NB4 (cell line): ENCODE measurements at regions not wholly inside any gene's neighbourhood (a gene's known extent, or its start where the extent isn't known, plus 50 kb on each side); places are given as distances from the start of the nearest gene placed in this dataset.

ENCODE experiments used
- MAX ChIP-seq: IDR thresholded peaks from 2 replicates; pipeline ENCODE4 v1.6.1; 2011; ENCODE audit warnings: low read depth, low read length
- MYC ChIP-seq: IDR thresholded peaks from 2 replicates; pipeline ENCODE4 v1.6.1; 2011; ENCODE audit warnings: low read depth, low read length
- POLR2A ChIP-seq: IDR thresholded peaks from 2 replicates; pipeline ENCODE4 v1.6.1; 2011; ENCODE audit warnings: mild to moderate bottlenecking; ENCODE audit not compliant: insufficient read length; ENCODE audit errors: extremely low read depth
- TF ChIP-seq, protein P1 (sequence below): IDR thresholded peaks from one replicate; pipeline ENCODE4 v1.5.1; 2012; ENCODE audit warnings: low read depth, low read length

DNA sequence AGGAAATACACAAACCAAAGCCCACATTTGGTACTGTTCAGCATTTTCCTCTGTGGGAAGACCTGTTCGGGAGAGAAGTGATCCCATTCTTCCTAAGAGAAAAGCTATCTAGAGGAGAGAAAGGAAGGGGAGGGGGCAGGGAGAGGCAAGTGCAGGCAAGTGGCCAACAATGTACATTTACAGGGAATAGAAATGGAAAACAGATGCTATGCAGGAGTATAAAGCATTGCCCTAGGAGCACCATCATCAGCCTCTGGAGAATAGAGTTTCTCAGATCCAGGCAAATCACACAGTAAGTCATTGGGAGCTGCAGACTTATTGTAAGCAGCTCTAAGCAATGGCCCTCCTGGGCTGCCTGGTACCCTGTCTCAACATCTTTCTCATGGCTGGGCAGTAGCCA, 424.4 kb upstream of the AUTS2 start:
- TF ChIP-seq, protein P1, sequence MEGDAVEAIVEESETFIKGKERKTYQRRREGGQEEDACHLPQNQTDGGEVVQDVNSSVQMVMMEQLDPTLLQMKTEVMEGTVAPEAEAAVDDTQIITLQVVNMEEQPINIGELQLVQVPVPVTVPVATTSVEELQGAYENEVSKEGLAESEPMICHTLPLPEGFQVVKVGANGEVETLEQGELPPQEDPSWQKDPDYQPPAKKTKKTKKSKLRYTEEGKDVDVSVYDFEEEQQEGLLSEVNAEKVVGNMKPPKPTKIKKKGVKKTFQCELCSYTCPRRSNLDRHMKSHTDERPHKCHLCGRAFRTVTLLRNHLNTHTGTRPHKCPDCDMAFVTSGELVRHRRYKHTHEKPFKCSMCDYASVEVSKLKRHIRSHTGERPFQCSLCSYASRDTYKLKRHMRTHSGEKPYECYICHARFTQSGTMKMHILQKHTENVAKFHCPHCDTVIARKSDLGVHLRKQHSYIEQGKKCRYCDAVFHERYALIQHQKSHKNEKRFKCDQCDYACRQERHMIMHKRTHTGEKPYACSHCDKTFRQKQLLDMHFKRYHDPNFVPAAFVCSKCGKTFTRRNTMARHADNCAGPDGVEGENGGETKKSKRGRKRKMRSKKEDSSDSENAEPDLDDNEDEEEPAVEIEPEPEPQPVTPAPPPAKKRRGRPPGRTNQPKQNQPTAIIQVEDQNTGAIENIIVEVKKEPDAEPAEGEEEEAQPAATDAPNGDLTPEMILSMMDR = no peak
- TF ChIP-seq POLR2A (no peak), MAX (no peak), MYC (no peak)
